C4-2B (cell line): ENCODE measurements at regions not wholly inside any gene's neighbourhood (a gene's known extent, or its start where the extent isn't known, plus 50 kb on each side); places are given as distances from the start of the nearest gene placed in this dataset.

Experiments used
- CTCF ChIP-seq: fragments of 450-650 bp; conservative IDR thresholded peaks from 2 replicates; pipeline ENCODE4 v1.5.1; 2017; ENCODE audit warnings: mild to moderate bottlenecking
- ZFX ChIP-seq: fragments of 450-650 bp; IDR thresholded peaks from 2 replicates; pipeline ENCODE4 v1.6.1; 2017

- no peak for TF ChIP-seq CTCF
- TF ChIP-seq ZFX = no peak
Measured at GRCh38 chr7:115273139-115273772, 351.4 kb downstream of the MDFIC start.
